ENCODE measurements at regions not wholly inside any gene's neighbourhood (a gene's known extent, or its start where the extent isn't known, plus 50 kb on each side); places are given as distances from the start of the nearest gene placed in this dataset.

- Histone ChIP-seq H3K36me3 (ENCODE audit: control insufficient read depth, insufficient read depth, low read length) (no peaks in the 10 kb centered on the region), H3K27me3 (ENCODE audit: control insufficient read depth, insufficient read depth, low read length) (no peaks in the 10 kb centered on the region), H3K4me3 (ENCODE audit: low read depth, low read length) (no peak overlapping the region)
- no peak for TF ChIP-seq CTCF (IDR thresholded peaks at IDR 0.05; ENCODE audit: insufficient read depth, low read length, severe bottlenecking)
- FAIRE-seq (no peak), DNase-seq (ENCODE audit: low read depth) (no peak)
Observed at GRCh38 chrX:150074175-150074574, 135.9 kb upstream of the EOLA2 start.

- H3K36me3 ChIP-seq (ENCODE audit: control insufficient read depth, insufficient read depth, low read length), result no peaks in the 10 kb centered on the region
- DNase-seq (ENCODE audit: low read depth) (no peak), FAIRE-seq (no peak)
- no peak for TF ChIP-seq CTCF (IDR thresholded peaks at IDR 0.05; ENCODE audit: insufficient read depth, low read length, severe bottlenecking)
- H3K4me3 ChIP-seq (ENCODE audit: low read depth, low read length), result no peak overlapping the region
- no peaks in the 10 kb centered on the region for H3K27me3 ChIP-seq (ENCODE audit: control insufficient read depth, insufficient read depth, low read length)
Observed at GRCh38 chrX:150080497-150080896, 142.2 kb upstream of the EOLA2 start.

- DNase-seq (ENCODE audit: low read depth), result no peak
- no peak for FAIRE-seq
- H3K36me3 ChIP-seq (ENCODE audit: control insufficient read depth, insufficient read depth, low read length), result no peaks in the 10 kb centered on the region
- no peaks in the 10 kb centered on the region for H3K27me3 ChIP-seq (ENCODE audit: control insufficient read depth, insufficient read depth, low read length)
- TF ChIP-seq CTCF (IDR thresholded peaks at IDR 0.05; ENCODE audit: insufficient read depth, low read length, severe bottlenecking), result no peak
- H3K4me3 ChIP-seq (ENCODE audit: low read depth, low read length), result no peak overlapping the region
Observed at GRCh38 chrX:150081076-150081475, 142.8 kb upstream of the EOLA2 start.

GRCh38 chrX:150084496-150085229, 146.4 kb upstream of the EOLA2 start:
- H3K4me3 ChIP-seq (ENCODE audit: low read depth, low read length), result no peak overlapping the region
- TF ChIP-seq CTCF (IDR thresholded peaks at IDR 0.05; ENCODE audit: insufficient read depth, low read length, severe bottlenecking), result no peak
- DNase-seq (ENCODE audit: low read depth), result peak; percentile 50
- FAIRE-seq, result no peak
- H3K36me3 ChIP-seq (ENCODE audit: control insufficient read depth, insufficient read depth, low read length), result no peaks in the 10 kb centered on the region
- H3K27me3 ChIP-seq (ENCODE audit: control insufficient read depth, insufficient read depth, low read length), result no peaks in the 10 kb centered on the region

GRCh38 chrX:150085881-150086280, 147.6 kb upstream of the EOLA2 start:
- TF ChIP-seq CTCF (IDR thresholded peaks at IDR 0.05; ENCODE audit: insufficient read depth, low read length, severe bottlenecking), result no peak
- DNase-seq (ENCODE audit: low read depth), result peak; percentile 20
- Histone ChIP-seq H3K36me3 (ENCODE audit: control insufficient read depth, insufficient read depth, low read length) (no peaks in the 10 kb centered on the region), H3K27me3 (ENCODE audit: control insufficient read depth, insufficient read depth, low read length) (no peaks in the 10 kb centered on the region), H3K4me3 (ENCODE audit: low read depth, low read length) (no peak overlapping the region)
- no peak for FAIRE-seq

- DNase-seq (ENCODE audit: low read depth) (no peak), FAIRE-seq (no peak)
- Histone ChIP-seq H3K4me3 (ENCODE audit: low read depth, low read length) (no peak overlapping the region), H3K36me3 (ENCODE audit: control insufficient read depth, insufficient read depth, low read length) (no peaks in the 10 kb centered on the region), H3K27me3 (ENCODE audit: control insufficient read depth, insufficient read depth, low read length) (no peaks in the 10 kb centered on the region)
- TF ChIP-seq CTCF (IDR thresholded peaks at IDR 0.05; ENCODE audit: insufficient read depth, low read length, severe bottlenecking), result no peak
Observed at GRCh38 chrX:150086371-150086770, 148.1 kb upstream of the EOLA2 start.

All from bronchial epithelial cell (primary cell).